PC-9 (cell line): ENCODE measurements at regions not wholly inside any gene's neighbourhood (a gene's known extent, or its start where the extent isn't known, plus 50 kb on each side); places are given as distances from the start of the nearest gene placed in this dataset.

Source experiments
- BruUV-seq: library from RNA; stranded (reverse); fragments of 400-500 nt; replicated peaks from 2 replicates; lab custom pipeline; 2021; lab: Mats Ljungman, UMichigan
- CTCF ChIA-PET: fragments of 300-600 bp; sonication (Branson Sonifier 250); formaldehyde crosslinking; loops from one replicate; lab custom pipeline; 2022; ENCODE audit warnings: antibody characterized with exemption; lab: Charles Lee
- POLR2A ChIA-PET: fragments of 300-600 bp; sonication (Branson Sonifier 250); formaldehyde crosslinking; loops from one replicate; lab custom pipeline; 2022; ENCODE audit warnings: antibody characterized with exemption; ENCODE audit not compliant: unreplicated experiment; lab: Charles Lee
- DNase-seq, 2 experiments: peaks; one replicate each; pipeline versions ENCODE4 v3.0.0 to v3.0.0-alpha.2; 2015 to 2022; ENCODE audit warnings: mixed read lengths in 1 of 2
- H2AFZ ChIP-seq: fragments of 200-600 bp; sonication (generic); 2 replicates; pipeline ENCODE4 v1.8.1; 2017; ENCODE audit warnings: antibody characterized with exemption
- H3F3A ChIP-seq: fragments of 200-600 bp; sonication (generic); 2 replicates; pipeline ENCODE4 v1.8.1; 2017; ENCODE audit warnings: antibody characterized with exemption, mild to moderate bottlenecking, low read depth; ENCODE audit not compliant: insufficient read depth
- H3K27ac ChIP-seq: fragments of 200-600 bp; sonication (generic); 2 replicates; pipeline ENCODE4 v1.6.1; 2016; ENCODE audit warnings: mixed run types
- H3K27me3 ChIP-seq: fragments of 200-600 bp; sonication (generic); 2 replicates; pipeline ENCODE4 v1.6.1; 2016; ENCODE audit warnings: low read depth, mixed run types; ENCODE audit not compliant: insufficient read depth
- H3K36me3 ChIP-seq: fragments of 200-600 bp; sonication (generic); 2 replicates; pipeline ENCODE4 v1.6.1; 2016; ENCODE audit warnings: low read depth, mixed run types
- H3K4me1 ChIP-seq: fragments of 200-600 bp; sonication (generic); replicated peaks from 2 replicates; pipeline ENCODE4 v1.6.1; 2016; ENCODE audit warnings: mixed run types; ENCODE audit not compliant: insufficient read depth
- H3K4me2 ChIP-seq: fragments of 200-600 bp; sonication (generic); 2 replicates; pipeline ENCODE4 v1.6.1; 2017; ENCODE audit warnings: mixed run types
- H3K4me3 ChIP-seq: fragments of 200-600 bp; sonication (generic); 2 replicates; pipeline ENCODE4 v1.6.1; 2016; ENCODE audit warnings: mixed run types
- H3K79me2 ChIP-seq: fragments of 200-600 bp; sonication (generic); 2 replicates; pipeline ENCODE4 v1.6.1; 2017; ENCODE audit warnings: low read depth, mixed run types
- H3K9me2 ChIP-seq: fragments of 200-600 bp; sonication (generic); 2 replicates; pipeline ENCODE4 v1.8.1; 2017; ENCODE audit warnings: mild to moderate bottlenecking; ENCODE audit not compliant: insufficient read depth
- H3K9me3 ChIP-seq: fragments of 200-600 bp; sonication (generic); 2 replicates; pipeline ENCODE4 v1.8.1; 2016; ENCODE audit warnings: low read depth; ENCODE audit not compliant: insufficient read depth
- H4K20me1 ChIP-seq: fragments of 200-600 bp; sonication (generic); 2 replicates; pipeline ENCODE4 v1.8.1; 2017; ENCODE audit not compliant: insufficient read depth
- EZH2 ChIP-seq: fragments of 200-600 bp; sonication (generic); IDR thresholded peaks from 2 replicates; pipeline ENCODE4 v1.8.0; 2017; ENCODE audit warnings: antibody characterized with exemption, low read depth
- intact Hi-C: fragments of 100-400 bp; cut with micrococcal nuclease; formaldehyde crosslinking; loops from one replicate; pipeline ENCODE4 v1.10.0; 2022; ENCODE audit not compliant: unreplicated experiment
- TF ChIP-seq, protein P1 (sequence below): fragments of 200-600 bp; sonication (generic); conservative IDR thresholded peaks from 2 replicates; pipeline ENCODE4 v1.6.1; 2017; ENCODE audit warnings: mixed run types, antibody characterized with exemption, mild to moderate bottlenecking, moderate library complexity

GRCh38 chr5:18091758-18092157 is 457.5 kb downstream of the TAF11L14 start:
- Histone ChIP-seq H4K20me1 (no peaks in the 10 kb centered on the region), H3K27ac (no peak overlapping the region), H3K9me2 (no peaks in the 10 kb centered on the region), H3K36me3 (no peaks in the 10 kb centered on the region), H3K9me3 (no peaks in the 10 kb centered on the region), H3K27me3 (no peaks in the 10 kb centered on the region), H3F3A (no peaks in the 10 kb centered on the region), H3K4me3 (no peak overlapping the region), H3K79me2 (no peaks in the 10 kb centered on the region), H3K4me2 (no peak overlapping the region), H2AFZ (no peak overlapping the region), H3K4me1 (no peaks in the 10 kb centered on the region)
- intact Hi-C loops = no loop called here
- DNase-seq = peak in 1 of 2 experiments; percentile 22
- TF ChIP-seq, protein P1, sequence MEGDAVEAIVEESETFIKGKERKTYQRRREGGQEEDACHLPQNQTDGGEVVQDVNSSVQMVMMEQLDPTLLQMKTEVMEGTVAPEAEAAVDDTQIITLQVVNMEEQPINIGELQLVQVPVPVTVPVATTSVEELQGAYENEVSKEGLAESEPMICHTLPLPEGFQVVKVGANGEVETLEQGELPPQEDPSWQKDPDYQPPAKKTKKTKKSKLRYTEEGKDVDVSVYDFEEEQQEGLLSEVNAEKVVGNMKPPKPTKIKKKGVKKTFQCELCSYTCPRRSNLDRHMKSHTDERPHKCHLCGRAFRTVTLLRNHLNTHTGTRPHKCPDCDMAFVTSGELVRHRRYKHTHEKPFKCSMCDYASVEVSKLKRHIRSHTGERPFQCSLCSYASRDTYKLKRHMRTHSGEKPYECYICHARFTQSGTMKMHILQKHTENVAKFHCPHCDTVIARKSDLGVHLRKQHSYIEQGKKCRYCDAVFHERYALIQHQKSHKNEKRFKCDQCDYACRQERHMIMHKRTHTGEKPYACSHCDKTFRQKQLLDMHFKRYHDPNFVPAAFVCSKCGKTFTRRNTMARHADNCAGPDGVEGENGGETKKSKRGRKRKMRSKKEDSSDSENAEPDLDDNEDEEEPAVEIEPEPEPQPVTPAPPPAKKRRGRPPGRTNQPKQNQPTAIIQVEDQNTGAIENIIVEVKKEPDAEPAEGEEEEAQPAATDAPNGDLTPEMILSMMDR = no peak
- TF ChIP-seq EZH2 = no peak
- BruUV-seq = no TSS peak
- ChIA-PET POLR2A (no interaction called here), CTCF (no interaction called here)

DNA sequence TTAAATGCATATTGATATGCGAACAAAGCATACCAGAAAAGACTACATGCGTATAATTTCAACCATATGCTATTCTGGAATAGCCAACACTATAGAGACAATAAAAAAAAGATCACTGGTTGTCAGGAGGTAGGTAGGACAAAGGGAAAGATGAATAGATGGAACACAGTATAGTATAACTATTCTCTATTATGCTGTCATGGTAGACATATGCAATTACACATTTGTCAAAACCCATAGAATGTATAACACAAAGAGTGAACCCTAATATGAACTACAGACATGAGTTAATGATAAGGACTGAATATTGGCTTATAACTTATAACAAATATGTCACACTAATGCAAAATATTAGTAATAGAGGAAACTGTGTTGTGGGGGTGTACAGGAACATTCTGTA is 460.8 kb downstream of the TAF11L14 start:
- no peaks in the 10 kb centered on the region for H3F3A ChIP-seq
- H3K27me3 ChIP-seq = no peaks in the 10 kb centered on the region; the same call in 1 of the 2 replicates
- no peak overlapping the region for H3K27ac ChIP-seq
- no peaks in the 10 kb centered on the region for H3K36me3 ChIP-seq
- no peaks in the 10 kb centered on the region for H3K79me2 ChIP-seq
- ChIA-PET POLR2A (no interaction called here), CTCF (interaction anchor here (0.6 kb wide), 2 partner anchors 94 to 353 kb away, joined by 3 to 4 read pairs; no protein-coding TSS in a partner anchor)
- H3K4me2 ChIP-seq = no peak overlapping the region
- TF ChIP-seq, protein P1 = no peak
- no peak for DNase-seq
- H3K9me3 ChIP-seq = no peaks in the 10 kb centered on the region; the same call in 1 of the 2 replicates
- no peaks in the 10 kb centered on the region for H3K4me1 ChIP-seq
- H3K9me2 ChIP-seq = no peaks in the 10 kb centered on the region
- no peaks in the 10 kb centered on the region for H4K20me1 ChIP-seq
- no peak overlapping the region for H3K4me3 ChIP-seq
- no TSS peak for BruUV-seq
- no peak overlapping the region for H2AFZ ChIP-seq
- intact Hi-C loops = no loop called here

DNA sequence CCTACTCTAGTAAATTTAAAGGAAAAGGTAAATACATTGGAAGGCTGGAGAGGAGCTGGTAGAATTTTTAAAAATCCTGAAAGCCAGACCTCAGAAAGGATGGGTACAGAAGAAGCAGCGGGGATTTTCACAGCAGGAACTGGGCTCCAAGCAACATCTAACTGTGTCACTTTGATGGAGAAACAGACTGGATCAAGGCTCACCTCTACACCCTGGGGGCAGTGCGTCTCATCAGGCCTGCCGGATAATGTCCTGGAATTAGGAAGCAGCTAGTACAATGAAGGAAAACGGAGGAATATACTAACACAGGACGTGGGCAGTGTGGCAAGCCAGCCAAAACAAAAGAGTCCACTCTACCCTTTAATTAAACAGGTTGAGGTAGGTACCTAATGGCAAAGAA is 463.6 kb downstream of the TAF11L14 start:
- no peak overlapping the region for H3K4me2 ChIP-seq
- H3K27me3 ChIP-seq = no peaks in the 10 kb centered on the region; the same call in 1 of the 2 replicates
- intact Hi-C loops = no loop called here
- no peaks in the 10 kb centered on the region for H3K79me2 ChIP-seq
- CTCF ChIA-PET = no interaction called here
- no peaks in the 10 kb centered on the region for H3F3A ChIP-seq
- H3K27ac ChIP-seq = no peak overlapping the region
- no peaks in the 10 kb centered on the region for H3K36me3 ChIP-seq
- no peaks in the 10 kb centered on the region; the same call in 1 of the 2 replicates for H3K9me3 ChIP-seq
- POLR2A ChIA-PET = no interaction called here
- H3K9me2 ChIP-seq = no peaks in the 10 kb centered on the region
- H3K4me3 ChIP-seq = no peak overlapping the region
- H3K4me1 ChIP-seq = no peaks in the 10 kb centered on the region
- BruUV-seq = no TSS peak
- no peak for DNase-seq
- H2AFZ ChIP-seq = no peak overlapping the region
- TF ChIP-seq EZH2 = no peak
- TF ChIP-seq, protein P1 = no peak
- H4K20me1 ChIP-seq = no peaks in the 10 kb centered on the region
